NOMO-1 treated with DMSO at 0.1 percent for 48 hours (cell line): ENCODE measurements at regions not wholly inside any gene's neighbourhood (a gene's known extent, or its start where the extent isn't known, plus 50 kb on each side); places are given as distances from the start of the nearest gene placed in this dataset.

Experiments used
- DNase-seq: peaks from one replicate; lab custom pipeline; 2025; ENCODE audit not compliant: unreplicated experiment; lab: John Stamatoyannopoulos, UW

DNA sequence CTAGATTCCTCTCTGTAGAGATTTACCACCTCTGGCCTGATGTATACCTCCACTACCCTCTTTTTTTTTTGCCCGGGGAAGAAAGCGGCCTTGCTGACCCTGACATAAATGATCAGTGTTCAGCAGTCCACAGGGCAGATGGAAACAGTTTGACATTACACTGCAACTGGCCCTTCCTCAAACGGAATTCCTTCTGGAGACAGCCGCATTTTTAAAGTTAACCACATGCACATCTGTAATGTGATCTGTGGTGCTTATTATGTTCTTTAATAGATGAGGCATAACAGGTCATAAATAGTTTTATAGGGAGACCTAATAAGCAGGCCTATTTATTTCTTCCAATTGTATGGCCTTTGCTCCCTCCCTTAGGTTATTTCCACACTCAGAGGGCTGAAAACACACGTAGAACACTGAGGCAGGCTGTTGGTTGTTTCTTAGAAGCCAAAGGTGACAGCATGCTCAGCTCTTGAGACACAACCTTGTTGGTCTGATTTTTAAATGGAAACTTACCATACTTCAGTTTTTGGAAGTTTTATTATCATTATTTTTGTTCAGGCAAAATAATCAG, 84.0 kb upstream of the APC start:
- no peak for DNase-seq

GRCh38 chr5:112655513-112655912, 82.2 kb upstream of the APC start:
- DNase-seq = no peak

DNA sequence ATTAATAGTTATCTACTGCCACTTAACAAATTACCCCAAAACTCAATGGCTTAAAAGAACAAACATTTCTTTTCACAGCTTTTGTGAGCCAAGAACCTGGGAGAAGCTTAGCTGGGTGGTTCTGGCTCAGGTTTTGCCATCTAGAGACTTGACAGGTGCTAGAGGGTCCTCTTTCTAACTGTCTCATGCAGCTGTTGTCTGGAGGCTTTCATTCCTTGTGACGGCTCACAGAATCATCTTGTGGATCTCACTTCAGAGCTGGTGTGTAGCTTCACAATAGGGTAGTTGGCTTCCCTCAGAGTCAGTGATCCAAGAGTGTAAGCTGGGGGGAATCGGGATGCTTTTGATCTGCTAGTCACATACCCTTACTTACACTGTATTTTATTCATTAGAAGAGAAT, 81.2 kb upstream of the APC start:
- no peak for DNase-seq

DNA sequence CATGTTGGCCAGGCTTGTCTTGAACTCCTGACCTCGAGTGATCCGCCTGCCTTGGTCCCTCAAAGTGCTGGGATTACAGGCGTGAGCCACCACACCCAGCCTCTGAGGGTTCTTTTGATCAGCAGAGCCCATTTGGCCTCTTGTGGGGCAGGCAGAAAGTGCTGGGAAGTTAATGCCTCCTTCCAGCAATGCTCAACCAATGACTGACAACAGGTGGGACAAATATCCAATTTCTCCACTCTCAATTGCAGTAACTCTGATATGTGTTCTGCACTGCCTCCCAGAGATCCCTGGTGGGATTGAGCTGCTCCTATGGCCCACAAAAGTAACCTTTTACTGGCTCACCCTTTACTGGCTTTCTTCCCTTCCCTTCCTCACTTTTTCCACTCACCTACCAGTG, 79.9 kb upstream of the APC start:
- no peak for DNase-seq

DNA sequence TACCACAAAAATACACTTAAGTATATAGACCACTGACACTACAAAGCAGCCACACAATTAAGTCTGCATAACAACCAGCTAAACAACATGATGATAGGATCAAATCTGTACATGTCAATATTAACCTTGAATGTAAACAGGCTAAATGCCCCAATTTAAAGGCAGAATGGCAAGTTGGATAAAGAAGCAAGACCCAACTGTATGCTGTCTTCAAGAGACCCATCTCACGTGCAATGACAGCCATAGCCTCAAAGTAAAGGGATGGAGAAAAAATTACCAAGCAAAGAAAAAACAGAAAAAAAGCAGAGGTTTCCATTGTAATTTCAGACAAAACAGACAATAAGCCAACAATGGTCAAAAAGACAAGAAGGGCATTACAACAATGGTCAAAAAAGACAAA, 77.3 kb upstream of the APC start:
- DNase-seq = no peak

- DNase-seq = no peak
Measured at GRCh38 chr5:112663146-112663545, 74.5 kb upstream of the APC start.

- no peak for DNase-seq
Measured at GRCh38 chr5:112668016-112668415, 69.7 kb upstream of the APC start.

DNA sequence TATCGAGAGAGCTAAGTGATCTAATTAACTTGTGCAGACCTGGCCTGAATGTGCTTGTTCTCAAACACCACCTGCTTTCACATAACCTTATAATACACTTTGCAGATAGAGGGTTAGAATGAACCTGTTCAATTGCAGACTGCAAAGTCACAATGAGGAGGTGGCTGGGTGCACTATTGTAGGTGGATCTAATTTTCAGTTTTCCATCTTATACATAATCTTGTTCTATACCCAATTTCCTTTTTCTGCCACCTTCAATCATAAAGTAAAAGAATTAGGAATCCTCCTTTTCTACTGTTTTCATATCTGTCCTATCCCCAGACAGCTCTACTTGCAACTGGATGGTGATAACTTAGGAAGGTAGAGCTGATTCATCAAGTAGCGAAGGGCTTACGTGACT, 68.8 kb upstream of the APC start:
- no peak for DNase-seq

DNA sequence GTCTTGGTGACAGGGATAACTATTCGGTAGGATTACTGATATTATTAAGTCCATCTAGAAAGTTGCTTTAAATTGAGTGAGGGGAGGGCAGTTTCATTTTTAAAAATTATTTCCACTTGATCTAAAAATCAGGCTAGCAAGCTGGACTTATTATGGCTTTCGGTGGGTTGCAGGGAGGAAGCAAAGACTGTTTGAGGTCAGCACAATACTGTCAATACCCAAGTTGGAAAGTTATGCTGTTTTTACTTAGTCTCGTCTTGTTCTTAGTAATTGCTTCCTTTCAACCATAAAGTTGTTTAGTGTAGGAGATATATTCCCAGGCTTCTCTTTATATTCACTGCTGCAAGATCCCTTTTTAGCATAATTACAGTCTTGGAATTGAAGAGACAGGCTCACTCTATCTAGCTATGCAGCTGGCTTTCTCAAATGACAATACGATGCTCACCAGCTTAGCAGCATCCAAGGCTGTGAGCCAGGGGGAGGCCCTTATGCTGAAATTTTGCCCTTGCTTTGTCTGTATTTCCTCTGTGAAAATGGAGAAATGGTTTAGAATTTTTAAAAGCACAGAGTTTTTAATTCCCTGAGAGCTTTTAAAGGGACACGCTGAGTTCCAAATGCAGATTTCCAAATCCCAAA, 68.2 kb upstream of the APC start:
- DNase-seq = no peak

GRCh38 chr5:112671687-112672086, 66.0 kb upstream of the APC start:
- DNase-seq = no peak

- DNase-seq = no peak
Measured at GRCh38 chr5:112681481-112681908, 56.2 kb upstream of the APC start.

DNA sequence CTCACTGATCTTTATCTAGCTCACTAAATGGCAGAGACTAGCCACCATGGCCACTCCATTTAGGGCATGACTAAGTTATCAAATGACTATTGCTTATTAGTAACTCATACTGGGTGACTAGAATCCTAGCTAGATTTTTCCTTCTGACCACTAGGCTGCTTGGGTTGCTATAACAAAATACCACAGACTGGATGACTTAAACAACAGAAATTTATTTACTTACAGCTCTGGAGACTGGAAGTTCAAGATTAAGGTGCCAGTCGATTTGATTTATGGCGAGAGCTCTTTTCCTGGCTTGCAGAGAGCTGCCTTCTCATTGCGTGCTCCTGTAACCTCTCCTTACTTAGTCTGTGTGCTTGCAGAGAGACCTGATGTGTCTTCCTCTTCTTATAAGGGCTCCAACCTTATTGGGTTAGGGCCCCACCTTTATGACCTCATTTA, 55.0 kb upstream of the APC start:
- no peak for DNase-seq

DNA sequence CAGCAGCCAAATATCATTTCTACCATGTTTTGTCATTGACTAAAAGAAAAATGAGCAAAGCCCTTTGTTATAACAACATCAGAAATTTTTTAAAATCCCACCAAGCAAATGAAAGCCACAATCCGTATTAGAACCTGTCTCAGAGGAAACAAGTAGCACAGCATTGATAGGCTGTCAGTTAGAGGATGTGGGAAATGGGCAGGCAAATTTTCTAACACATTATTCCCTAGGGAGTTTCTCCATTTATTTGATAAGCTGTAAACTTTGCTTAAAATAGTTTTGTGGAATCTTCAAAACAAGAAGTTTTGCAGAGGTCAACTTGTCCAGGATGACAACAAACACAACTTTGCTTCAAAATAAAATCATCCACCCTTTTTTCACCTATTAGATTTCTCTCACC, 53.6 kb upstream of the APC start:
- DNase-seq = no peak

- no peak for DNase-seq
Measured at GRCh38 chr5:112684737-112685136, 52.9 kb upstream of the APC start.

GRCh38 chr5:112685386-112685785, 52.3 kb upstream of the APC start:
- DNase-seq = no peak

DNA sequence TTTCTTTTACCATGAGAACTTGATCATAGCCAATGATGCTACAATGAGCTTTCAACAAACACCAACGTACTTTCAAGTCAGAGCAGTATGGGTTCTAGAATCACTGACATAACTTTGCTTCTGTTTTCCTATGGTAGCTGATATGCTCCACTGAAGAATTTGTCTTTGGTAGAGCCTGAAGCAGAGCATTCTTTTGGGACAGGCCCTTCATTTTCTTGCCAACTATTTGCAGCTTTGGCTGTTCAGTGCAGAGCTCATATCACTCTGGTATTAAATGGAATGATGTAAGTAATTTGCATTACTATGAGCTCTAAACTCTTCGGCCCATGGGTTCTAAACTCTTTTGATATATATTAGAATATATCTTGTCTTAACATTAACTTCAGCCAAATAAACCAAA, 51.8 kb upstream of the APC start:
- DNase-seq = no peak

- no peak for DNase-seq
Measured at GRCh38 chr5:112686675-112687074, 51.0 kb upstream of the APC start.

DNA sequence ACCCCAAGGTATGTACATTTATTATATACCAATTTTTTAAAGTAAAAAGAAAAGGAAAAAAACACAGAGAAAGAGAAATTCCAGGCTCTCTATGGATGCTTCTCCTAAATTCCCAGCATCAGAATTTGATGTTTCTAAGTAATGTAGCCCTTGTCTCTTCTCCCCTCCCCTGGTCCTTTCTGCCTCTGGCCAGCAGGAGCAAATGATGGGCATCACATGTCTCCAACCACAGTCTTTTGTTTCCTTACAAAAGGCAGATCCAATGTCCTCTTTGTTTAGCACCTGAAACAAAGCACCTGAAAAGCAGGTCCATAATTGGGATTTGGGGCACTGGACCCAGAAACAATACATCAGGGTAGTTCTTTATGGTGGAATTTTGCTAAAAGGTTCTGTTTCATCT, 50.4 kb upstream of the APC start:
- DNase-seq = no peak
